ENCODE measurements at regions not wholly inside any gene's neighbourhood (a gene's known extent, or its start where the extent isn't known, plus 50 kb on each side); places are given as distances from the start of the nearest gene placed in this dataset.

GRCh38 chr4:65190780-65191179 lies 479.5 kb downstream of the EPHA5 start:
- TF ChIP-seq U2AF1 (optimal IDR thresholded peaks at IDR 0.05; ENCODE audit: low read depth, low read length) (no peak), ZMYM3 (CRISPR knock-in tag; IDR thresholded peaks at IDR 0.05) (no peak), ZNF580 (CRISPR knock-in tag; IDR thresholded peaks at IDR 0.05; ENCODE audit: borderline replicate concordance, low read depth) (no peak), SMC3 (IDR thresholded peaks at IDR 0.05; ENCODE audit: low read length) (no peak), AGO1 (IDR thresholded peaks at IDR 0.05; ENCODE audit: low read depth, low read length, poor library complexity, severe bottlenecking) (no peak), TAF1 (CRISPR knock-in tag; IDR thresholded peaks at IDR 0.05) (no peak), ELK4 (CRISPR knock-in tag; IDR thresholded peaks at IDR 0.05; ENCODE audit: borderline replicate concordance) (no peak), ZNF574 (CRISPR knock-in tag; IDR thresholded peaks at IDR 0.05) (no peak), ZNF646 (CRISPR knock-in tag; IDR thresholded peaks at IDR 0.05) (no peak), ZNF24 (IDR thresholded peaks at IDR 0.05) (no peak), ZNF746 (CRISPR knock-in tag; IDR thresholded peaks at IDR 0.05) (no peak), ELF3 (CRISPR knock-in tag; IDR thresholded peaks at IDR 0.05) (no peak)

All from HepG2 (cell line).